Testis (tissue), 2 donors: ENCODE measurements at regions not wholly inside any gene's neighbourhood (a gene's known extent, or its start where the extent isn't known, plus 50 kb on each side); places are given as distances from the start of the nearest gene placed in this dataset.
"Not testable (repeated sequence)": the region's sequence is repeated elsewhere in the genome, so short reads cannot be mapped to it uniquely, and the experiment has no call there.

Experiments
- DNase-seq: peaks from one replicate; pipeline ENCODE4 v3.0.0-alpha.2; 2019
- H3K27ac ChIP-seq, 2 donors: fragments of 200-600 bp; sonication (generic); one replicate each; pipeline ENCODE4 v1.5.1; 2019
- H3K27me3 ChIP-seq: fragments of 200-600 bp; sonication (generic); one replicate; pipeline ENCODE4 v1.5.1; 2019
- H3K36me3 ChIP-seq: fragments of 200-600 bp; sonication (generic); one replicate; pipeline ENCODE4 v1.5.1; 2017; ENCODE audit warnings: low read depth; ENCODE audit errors: missing control alignments
- H3K4me1 ChIP-seq: fragments of 200-600 bp; sonication (generic); one replicate; pipeline ENCODE4 v1.5.1; 2019
- H3K4me3 ChIP-seq, 2 donors: fragments of 200-600 bp; sonication (generic); one replicate each; pipeline ENCODE4 v1.5.1; 2017 to 2019
- H3K9me3 ChIP-seq: fragments of 200-600 bp; sonication (generic); one replicate; pipeline ENCODE4 v1.5.1; 2017
- CTCF ChIP-seq, 3 experiments: fragments of 450-650 bp in 2 of 3; fragments of 200-600 bp in 1 of 3; sonication (generic) in 1 of 3; IDR thresholded peaks; one replicate each; pipeline ENCODE4 v1.5.1; 2016 to 2019; ENCODE audit warnings: antibody characterized with exemption in 3 of 3, mild to moderate bottlenecking in 2 of 3, moderate library complexity in 1 of 3
- POLR2A ChIP-seq: fragments of 450-650 bp; IDR thresholded peaks from one replicate; pipeline ENCODE4 v1.6.1; 2017; ENCODE audit warnings: antibody characterized with exemption, mild to moderate bottlenecking, moderate library complexity
- WGBS, 2 donors: methylation state at CpG; one replicate each; pipeline ENCODE4 v1.1.5; 2018; 5-methylcytosine and 5-hydroxymethylcytosine counted together
- intact Hi-C: fragments of 100-400 bp; cut with DNase I; formaldehyde crosslinking; loops from one replicate; pipeline ENCODE4 v1.15.1; 2023; ENCODE audit warnings: low total_unique reads

- Histone ChIP-seq H3K4me1 (no peaks in the 10 kb centered on the region), H3K27me3 (no peaks in the 10 kb centered on the region), H3K27ac (no peak overlapping the region), H3K4me3 (no peak overlapping the region), H3K36me3 (no peaks in the 10 kb centered on the region), H3K9me3 (no peaks in the 10 kb centered on the region)
- intact Hi-C loops: no loop called here
- no peak for TF ChIP-seq POLR2A
- TF ChIP-seq CTCF (IDR thresholded peaks at IDR 0.05): no peak
- no peak for DNase-seq
Observed at GRCh38 chr11:21775911-21776310, 417.0 kb upstream of the ANO5 start.

- no peak overlapping the region for H3K27ac ChIP-seq
- DNase-seq: no peak
- no peaks in the 10 kb centered on the region for H3K27me3 ChIP-seq
- no peaks in the 10 kb centered on the region for H3K36me3 ChIP-seq
- H3K9me3 ChIP-seq: no peaks in the 10 kb centered on the region
- 72 to 76% methylated on average over 4 of the region's 4 CpGs for WGBS, 2 donors
- H3K4me1 ChIP-seq: no peaks in the 10 kb centered on the region
- H3K4me3 ChIP-seq: no peak overlapping the region
- intact Hi-C loops: no loop called here
- TF ChIP-seq POLR2A (no peak), CTCF (IDR thresholded peaks at IDR 0.05) (no peak)
Observed at GRCh38 chr11:21783954-21784353, 408.9 kb upstream of the ANO5 start.

- TF ChIP-seq POLR2A (no peak), CTCF (IDR thresholded peaks at IDR 0.05) (no peak)
- Histone ChIP-seq H3K4me3 (no peak overlapping the region), H3K4me1 (no peaks in the 10 kb centered on the region), H3K27ac (no peak overlapping the region), H3K27me3 (no peaks in the 10 kb centered on the region), H3K9me3 (no peaks in the 10 kb centered on the region), H3K36me3 (no peaks in the 10 kb centered on the region)
- intact Hi-C loops: no loop called here
- WGBS, 2 donors: 71 to 75% methylated on average over 3 of the region's 3 CpGs
- DNase-seq: no peak
Observed at GRCh38 chr11:21785351-21785750, 407.5 kb upstream of the ANO5 start.

GRCh38 chr11:21794306-21794705, 398.6 kb upstream of the ANO5 start:
- Histone ChIP-seq H3K36me3 (no peaks in the 10 kb centered on the region), H3K9me3 (no peaks in the 10 kb centered on the region), H3K27me3 (no peaks in the 10 kb centered on the region), H3K4me1 (no peaks in the 10 kb centered on the region), H3K27ac (no peak overlapping the region), H3K4me3 (no peak overlapping the region)
- TF ChIP-seq POLR2A (no peak), CTCF (IDR thresholded peaks at IDR 0.05) (no peak)
- intact Hi-C loops: no loop called here
- WGBS, 2 donors: 90 to 98% methylated on average over 2 of the region's 2 CpGs
- no peak for DNase-seq

- TF ChIP-seq CTCF (IDR thresholded peaks at IDR 0.05) (no peak), POLR2A (no peak)
- no peaks in the 10 kb centered on the region for H3K36me3 ChIP-seq
- H3K4me1 ChIP-seq: no peaks in the 10 kb centered on the region
- H3K27me3 ChIP-seq: no peaks in the 10 kb centered on the region
- intact Hi-C loops: no loop called here
- no peak overlapping the region for H3K27ac ChIP-seq
- WGBS, 2 donors: 68 to 76% methylated on average over 2 of the region's 2 CpGs
- no peak for DNase-seq
- no peaks in the 10 kb centered on the region for H3K9me3 ChIP-seq
- H3K4me3 ChIP-seq: no peak overlapping the region
Observed at GRCh38 chr11:21798216-21798615, 394.7 kb upstream of the ANO5 start.

GRCh38 chr11:21804523-21804922, 388.4 kb upstream of the ANO5 start:
- WGBS, 2 donors: 73 to 76% methylated on average over 1 of the region's 1 CpG
- DNase-seq, H3K4me3 ChIP-seq, H3K27ac ChIP-seq, H3K9me3 ChIP-seq, intact Hi-C loops, H3K4me1 ChIP-seq, H3K36me3 ChIP-seq, H3K27me3 ChIP-seq: not testable (repeated sequence)
